NCI-H226 (cell line): ENCODE measurements at regions not wholly inside any gene's neighbourhood (a gene's known extent, or its start where the extent isn't known, plus 50 kb on each side); places are given as distances from the start of the nearest gene placed in this dataset.

ENCODE experiments used
- DNase-seq: peaks from one replicate; pipeline ENCODE4 v3.0.0-alpha.2; 2015

DNA sequence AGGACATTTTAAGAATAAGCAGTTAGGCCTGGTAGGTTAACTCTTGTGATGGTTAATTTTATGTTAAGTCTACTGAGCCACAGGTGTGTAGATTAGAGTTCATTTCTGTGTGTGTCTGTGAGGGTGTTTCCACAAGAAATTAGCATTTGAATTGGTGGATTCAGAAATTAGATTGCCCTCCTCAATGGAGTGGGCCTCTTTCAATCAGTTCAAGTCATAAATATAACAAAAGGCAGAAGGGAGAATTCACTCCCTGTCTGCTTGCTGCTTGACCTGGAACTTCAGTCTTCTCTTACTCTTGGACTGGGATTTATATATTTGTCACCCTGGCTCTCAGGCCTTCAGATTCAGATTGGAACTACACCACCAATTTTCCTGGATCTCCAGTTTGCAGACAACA, 55.3 kb upstream of the POM121L12 start:
- DNase-seq = no peak

DNA sequence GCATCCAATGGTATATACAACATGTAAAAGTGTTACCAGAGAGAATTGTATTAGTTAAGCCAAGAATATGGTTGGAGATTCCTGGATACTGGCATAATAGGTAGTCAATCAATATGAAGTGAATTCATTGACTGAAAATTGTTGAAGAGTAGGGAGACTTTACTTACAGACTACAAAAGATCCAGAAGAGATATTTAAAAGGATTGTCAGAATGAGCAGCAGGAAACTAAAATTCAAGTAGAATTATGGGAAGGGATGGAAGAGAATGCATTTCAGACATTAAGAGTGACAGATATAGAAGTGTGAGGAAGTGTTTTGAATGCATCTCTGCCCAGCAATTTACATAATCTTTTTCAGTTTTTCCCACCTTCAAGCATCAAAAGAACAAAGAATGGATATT, 62.3 kb upstream of the POM121L12 start:
- DNase-seq = no peak

DNA sequence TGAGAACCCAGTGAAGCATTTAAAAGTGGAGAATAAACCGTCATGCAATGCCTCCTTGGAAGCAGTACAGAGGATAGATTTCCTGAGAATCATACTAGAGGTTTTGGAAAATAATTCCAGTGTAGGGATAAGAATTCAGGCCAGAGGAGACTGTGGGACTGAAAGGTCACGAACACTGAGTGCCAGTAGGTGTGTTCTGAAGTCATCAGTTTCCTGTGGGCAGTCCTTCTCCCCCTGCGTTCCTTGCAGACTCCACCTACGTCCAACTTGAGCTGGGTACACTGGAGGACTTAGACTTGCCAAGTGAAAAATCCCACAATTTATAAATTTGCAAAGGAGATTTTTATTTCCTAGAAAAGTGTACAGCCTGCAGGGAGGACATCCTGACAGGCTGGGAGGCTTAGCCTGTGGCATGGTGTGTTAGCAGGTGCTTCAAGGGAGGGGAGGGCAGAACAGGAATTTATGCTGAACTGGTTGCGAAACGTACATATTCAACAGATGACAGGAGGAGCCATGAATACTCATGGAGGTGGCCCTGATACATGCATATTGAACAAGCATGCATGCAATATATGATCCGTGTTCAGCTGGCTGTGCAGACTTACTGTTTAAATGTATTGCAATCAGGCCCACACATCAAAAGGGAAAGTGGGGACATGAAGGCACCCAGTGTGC, 72.9 kb upstream of the POM121L12 start:
- no peak for DNase-seq

DNA sequence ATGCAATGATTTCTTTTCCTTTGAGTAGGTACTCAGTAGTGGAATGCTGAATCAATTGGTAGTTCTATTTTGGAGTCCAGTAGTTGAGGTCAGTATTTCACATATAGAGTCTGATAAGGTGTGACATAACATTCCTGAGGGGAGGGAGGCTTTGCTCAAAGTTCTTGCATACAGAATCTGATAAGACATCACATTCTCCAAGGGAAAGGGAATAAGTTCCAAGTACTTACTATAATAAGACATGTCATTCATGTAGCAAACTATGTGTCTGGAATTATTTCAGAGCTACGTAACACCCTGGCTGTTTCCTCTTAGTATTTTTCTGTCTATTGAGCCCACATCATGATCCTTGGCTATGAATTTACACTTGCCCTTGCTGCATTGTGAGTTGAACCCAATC, 74.3 kb upstream of the POM121L12 start:
- peak; percentile 16 for DNase-seq

DNA sequence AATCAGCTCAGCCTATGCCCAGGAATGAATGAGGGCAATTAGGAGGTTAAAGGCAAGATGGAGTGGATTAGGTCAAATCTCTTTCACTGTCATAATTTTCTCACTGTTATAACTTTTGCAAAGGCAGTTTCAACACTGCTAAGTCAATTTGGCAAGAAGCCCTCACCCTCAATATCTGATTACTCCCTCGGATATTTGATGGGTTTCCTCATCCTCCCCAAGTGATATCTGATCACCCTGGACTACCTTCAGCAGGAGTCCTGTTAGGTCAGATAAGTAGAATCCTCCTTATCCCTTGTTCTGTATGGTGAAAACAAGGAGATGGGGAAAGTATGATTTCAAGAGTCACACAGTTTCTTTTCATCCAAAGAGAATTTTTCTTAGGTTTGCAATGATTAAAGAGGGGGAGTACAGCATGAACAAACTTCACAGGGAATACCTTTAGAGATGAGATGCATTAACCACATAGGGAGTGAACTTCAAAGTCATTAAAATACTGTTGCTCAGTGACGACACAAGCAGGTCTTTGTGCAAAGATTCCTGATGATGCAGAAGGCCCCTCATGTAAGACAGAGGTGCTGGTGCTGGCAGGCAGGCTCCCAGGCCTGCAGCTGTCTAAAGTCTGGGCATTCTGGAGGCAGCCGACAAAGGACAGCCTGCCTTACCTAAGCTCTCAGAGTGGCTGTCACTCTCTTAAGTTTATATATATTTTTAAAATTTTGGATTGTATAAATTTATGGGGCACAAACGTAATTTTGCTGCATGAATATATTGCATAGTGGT, 75.4 kb upstream of the POM121L12 start:
- peak; percentile 25 for DNase-seq

DNA sequence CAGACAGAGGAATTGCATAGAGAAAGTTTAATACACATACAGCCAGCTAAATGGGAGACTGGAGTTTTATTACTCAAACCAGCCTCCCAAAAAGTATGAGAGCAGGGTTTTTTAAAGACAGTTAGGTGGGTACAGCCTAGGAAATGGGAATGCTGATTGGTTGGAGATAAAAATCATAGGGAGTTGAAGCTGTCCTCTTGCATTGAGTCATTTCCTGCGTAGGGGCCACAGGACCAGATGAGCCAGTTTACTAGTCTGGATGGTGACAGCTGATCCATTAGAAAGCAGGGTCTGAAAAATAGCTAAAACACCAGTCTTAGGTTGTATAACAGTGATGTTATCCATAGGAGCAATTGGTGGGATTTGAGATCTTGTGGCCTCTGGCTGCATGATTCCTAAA, 76.1 kb upstream of the POM121L12 start:
- DNase-seq = no peak

DNA sequence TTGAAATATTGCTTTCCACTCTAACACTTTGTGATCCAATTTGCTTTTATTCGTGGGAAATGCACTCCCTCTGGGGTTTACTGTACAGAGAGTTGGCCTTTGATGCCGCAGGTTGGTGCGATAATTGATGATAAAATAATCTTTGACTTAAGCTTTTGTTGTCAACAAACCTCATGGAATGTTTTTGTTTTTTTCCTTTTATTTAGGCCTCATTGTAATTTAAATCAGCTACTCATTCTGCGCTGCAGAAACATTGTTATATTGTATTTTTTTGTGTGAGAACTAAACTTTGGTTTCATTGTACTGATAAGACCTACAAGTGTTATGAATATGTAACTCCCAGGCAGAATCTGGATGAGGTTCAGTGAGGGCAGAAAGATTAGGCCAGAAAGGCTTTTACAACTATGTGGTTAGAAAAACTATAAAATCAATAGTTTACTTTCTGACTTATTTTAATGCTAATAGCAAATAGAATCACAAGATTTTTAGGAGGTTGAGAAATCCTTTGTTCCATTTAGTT, 76.8 kb upstream of the POM121L12 start:
- no peak for DNase-seq

DNA sequence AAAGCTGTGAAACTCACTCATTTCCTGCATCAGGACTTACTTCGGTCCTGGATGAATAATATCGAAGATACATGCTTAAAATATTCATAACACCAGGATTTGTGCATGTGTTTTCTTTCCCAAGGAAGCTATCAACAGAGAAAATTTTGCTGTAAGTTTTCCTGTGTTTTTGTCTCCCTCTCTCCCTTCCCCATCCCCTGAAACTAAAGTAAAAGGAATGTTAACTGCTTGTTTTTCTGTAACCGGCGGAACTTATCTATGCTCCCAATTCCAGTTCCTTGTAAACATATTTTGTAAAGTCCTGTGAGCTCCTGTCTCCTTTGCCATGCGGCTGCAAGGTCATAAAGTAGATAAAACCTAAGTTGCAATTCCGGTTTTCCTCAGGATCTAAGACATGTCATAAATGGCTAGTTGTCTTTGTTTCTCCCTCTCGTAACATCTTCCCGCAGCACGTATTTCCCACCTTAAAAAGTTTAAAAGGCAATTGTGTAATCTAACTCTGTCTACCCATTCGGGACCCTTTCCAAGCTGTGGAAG, 79.0 kb upstream of the POM121L12 start:
- DNase-seq = no peak

DNA sequence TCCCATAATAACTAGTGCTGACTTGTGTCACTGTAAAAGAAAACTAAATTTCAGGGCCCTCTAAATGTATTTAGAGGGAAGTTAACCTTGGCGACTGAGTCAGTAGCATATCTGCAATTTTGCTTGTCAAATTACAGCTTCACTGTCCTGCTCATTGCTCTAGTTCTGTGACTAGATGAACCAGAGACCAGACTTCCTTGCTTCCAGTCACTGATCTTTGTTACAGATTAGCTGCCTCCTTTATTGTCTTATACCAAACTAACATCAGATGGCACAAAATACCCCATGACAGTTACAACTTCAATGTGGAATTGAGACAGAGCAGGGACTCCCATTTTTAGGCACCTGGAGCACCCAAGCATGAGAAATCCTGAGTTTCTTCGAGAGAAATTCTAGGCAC, 79.9 kb upstream of the POM121L12 start:
- DNase-seq = no peak

DNA sequence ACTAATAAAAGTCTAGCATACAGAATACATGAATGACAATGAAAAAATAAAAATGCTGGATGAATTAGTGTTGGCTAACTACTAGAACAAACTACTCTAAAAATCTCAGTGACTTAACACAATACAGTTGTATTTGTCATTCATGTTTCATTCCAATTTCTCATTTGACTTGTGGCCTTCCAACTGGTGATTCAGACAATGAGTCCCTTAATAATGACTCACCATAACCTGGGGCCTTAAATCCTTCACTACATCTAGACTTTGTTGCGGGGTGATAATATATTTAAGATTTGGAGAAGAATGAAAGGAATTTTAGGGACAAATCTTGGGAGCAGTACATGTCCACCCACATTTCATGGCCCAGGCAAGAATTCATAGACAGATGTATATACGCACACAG, 90.5 kb upstream of the POM121L12 start:
- no peak for DNase-seq

DNA sequence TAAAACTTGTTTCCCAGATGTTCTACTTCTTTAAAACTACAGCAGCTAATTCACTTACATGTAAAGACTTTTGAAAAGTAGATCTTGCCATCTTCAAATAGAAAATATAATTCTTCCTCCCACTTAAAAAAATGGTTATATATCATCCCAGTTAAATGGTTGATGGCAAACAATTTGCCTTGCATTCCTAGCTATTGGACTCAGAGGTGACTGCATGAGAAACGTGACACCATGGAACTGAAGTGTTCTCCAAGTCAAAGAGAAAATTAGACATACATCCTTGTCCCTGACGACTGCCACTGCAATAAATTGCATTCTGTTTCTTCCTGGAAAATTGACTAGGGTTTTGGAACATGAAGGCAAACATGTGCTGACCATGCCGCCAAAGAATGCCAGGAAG, 95.0 kb upstream of the POM121L12 start:
- DNase-seq = no peak

DNA sequence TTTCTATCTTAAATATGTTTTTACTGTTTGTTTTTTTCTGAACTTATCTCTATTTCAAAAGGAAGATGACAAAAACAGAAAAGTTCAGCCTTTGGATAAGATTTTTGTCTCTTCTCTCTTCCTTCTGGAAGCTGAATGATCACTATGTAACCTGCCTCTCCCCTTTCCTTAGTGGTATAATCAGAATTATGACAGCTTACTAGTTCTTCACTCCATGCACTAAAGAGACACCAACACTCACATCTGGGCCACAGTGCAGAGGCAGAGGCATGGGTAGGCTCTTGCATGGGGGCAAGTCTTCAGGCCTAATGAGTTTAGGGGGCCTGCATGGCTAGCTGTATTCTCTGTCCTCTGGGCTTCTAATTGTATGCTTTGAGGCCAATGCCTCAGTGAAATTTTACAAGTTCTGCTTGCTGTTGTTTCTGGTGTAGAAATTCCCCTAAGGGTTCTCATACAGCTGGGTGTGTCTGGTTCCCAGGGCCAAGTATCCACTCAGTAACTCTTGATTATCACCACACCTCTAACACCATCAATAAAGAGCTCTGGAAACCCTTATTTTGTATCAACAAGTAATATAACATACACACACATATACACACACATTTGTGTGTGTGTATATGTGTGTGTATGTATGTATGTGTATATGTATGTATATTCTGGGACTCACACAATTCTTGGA, 96.8 kb upstream of the POM121L12 start:
- DNase-seq = no peak

DNA sequence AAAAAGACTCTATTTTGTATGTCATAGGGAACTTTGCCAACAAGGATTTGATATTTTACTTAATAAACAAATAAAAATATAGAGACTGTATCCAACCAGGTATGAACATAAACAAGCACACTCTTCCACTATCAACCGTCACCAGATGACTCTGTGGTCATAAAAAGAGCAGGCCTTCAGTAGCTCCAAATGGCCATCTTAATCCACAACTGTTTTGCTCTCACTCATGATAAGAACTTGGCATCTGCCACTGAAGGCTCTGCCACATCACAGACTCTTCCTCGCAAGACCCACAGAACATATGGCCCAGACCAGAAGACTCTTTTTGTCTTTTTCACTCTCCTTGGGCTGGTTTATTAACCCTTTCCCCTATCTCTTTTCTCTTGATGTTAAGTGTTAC, 98.7 kb upstream of the POM121L12 start:
- DNase-seq = no peak

DNA sequence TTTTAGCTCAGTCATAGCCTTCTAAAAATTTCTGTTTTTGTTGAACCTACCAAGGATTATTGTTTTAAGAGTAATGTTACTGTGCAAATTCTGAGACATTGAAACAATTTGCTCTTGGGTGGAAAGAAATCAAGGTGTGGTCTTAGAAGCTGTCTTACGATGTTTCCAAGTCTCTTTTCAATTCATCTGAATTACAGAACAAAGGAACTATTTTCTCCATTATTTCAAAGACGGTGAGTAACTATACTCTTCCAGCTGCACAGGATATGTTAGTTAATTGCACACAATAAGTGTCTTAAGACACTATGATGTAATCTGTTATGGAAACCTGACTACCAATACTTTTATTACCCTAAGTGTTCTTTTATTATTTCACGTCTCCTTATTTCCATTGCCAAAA, 106.8 kb upstream of the POM121L12 start:
- no peak for DNase-seq

DNA sequence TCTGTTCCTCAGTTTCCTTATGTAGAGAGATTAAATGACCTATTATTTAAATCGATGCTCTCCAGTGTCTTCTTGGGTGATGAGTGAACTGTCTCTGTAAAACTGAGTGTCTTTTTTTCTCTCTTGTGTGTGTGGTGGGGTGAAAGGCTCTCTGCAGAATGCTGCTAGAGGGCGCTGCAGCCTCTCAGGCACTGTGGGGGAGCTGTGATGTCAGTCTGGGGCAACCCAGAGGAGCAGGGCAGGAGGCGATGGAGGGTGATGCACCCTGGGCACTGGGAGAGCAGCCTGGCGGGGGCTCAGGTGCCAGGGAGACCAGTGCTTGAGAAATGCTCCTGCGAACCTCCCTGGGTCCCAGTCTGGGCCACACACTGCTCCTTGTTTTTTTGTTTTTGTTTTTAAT, 110.1 kb upstream of the POM121L12 start:
- DNase-seq = no peak

DNA sequence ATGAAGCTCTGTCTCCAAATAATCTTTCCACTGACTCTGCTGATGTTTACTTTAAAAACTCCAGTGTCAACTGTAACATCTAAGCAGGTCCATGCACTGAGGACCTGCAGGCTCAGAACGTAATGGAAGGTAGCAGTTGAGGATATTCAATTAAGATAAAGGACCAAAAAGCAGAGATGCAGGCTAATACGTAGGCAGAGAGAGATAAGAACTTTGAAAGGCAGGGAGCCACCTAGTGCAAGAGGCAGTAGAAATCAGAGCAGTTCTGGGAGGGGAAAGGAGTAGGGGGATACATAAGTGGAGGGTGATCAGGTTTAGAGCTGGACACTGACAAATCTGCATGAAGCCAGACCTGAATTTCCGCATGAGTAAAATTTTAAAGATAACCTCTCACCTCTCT, 114.5 kb upstream of the POM121L12 start:
- no peak for DNase-seq

DNA sequence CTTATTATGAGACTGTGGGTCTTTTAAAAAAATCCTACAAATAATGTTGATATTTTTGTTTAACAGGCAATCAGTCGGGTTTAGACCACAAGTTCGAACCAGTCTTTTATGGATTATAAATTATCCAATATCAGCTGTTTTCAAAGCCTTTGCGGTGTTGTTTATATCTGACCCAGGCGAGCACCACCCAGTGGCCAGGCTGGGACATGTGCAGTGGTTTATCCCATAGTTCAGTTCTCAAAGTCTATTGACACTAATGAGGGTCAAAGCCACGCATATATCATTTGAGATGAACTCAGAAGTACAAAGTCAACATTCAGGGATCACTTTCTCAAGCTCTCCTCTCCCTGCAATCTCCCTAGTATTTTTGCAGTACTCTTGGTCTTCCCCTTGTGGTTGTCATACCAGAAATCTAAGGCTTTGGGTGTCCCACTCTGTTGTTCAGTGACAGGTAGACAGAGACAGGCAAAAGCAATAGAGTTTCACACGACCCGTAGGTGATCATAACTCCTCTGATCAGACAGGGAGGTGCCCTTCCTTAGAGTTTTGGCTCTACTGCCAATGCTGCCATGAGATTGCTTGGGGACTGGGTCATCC, 117.4 kb upstream of the POM121L12 start:
- DNase-seq = no peak

DNA sequence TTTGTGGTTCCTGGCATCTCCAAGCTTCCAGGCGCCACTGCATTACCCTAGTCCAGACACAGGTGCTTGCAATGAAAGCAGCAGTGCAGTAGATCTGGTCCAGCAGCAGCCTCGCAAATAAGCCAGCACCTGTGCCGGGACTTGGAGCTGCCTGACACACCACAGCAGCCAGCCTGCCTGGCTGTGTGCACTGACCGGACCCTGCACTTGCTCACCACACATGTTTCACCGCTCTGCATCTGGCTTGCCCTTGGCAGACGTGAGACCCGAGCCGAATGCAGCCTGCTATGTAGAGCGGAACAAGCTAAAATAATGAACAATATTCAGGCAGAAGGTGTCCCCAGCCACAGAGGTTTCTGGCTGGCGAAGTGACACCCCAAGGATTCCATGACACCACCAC, 123.6 kb upstream of the POM121L12 start:
- no peak for DNase-seq

DNA sequence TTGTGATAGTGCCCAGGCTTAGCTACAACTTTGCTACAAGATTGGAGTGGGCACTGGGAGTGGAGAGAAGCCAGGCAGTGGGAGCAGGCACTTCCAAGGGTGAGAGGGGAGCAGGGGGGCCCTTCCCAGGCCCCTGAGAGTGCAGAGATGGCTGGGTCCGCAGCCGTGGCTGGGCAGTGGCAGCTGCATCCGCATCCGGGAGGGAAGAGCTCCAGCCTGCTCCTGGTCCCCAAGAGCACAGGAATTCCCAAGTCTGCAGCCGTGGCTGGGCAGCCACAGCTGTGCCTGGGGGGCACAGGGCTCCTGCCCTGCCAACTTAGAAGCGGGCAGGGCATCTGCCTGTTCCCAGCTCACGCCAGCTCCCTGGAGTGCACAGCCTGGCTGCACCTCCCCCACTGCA, 124.1 kb upstream of the POM121L12 start:
- DNase-seq = no peak

DNA sequence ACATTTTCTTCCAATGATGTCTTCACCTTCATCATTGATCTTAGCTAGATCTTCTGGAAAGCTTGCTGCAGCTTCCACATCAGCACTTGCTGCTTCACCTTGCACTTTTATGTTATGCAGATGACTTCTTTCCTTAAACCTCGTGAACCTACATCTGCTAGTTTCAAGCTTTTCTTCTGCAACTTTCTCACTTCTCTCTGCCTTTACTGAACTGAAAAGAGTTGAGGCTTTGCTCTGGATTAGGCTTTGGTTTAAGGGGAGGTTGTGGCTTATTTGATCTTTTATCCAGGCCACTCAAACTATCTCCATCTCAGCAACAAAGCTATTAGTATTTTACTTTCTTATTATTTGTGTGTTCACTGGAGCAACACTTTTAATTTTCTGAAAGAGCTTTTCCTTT, 125.5 kb upstream of the POM121L12 start:
- DNase-seq = no peak

DNA sequence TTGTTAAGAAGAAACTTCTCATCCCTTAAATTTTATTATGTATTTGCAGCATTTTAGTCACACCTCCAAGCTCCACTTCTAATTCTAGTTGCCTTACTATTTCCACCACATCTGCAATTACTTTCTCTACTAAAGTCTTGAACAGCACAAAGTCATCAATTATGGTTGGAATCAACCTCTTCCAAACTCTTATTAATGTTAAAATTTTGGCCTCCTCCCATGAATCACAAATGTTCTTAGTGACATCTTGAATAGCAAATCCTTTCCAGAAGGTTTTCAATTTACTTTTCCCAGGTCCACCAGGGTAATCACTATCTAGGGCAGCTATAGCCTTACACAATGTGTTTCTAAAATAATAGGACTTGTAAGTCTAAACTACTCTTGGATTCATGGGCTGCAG, 126.3 kb upstream of the POM121L12 start:
- no peak for DNase-seq

DNA sequence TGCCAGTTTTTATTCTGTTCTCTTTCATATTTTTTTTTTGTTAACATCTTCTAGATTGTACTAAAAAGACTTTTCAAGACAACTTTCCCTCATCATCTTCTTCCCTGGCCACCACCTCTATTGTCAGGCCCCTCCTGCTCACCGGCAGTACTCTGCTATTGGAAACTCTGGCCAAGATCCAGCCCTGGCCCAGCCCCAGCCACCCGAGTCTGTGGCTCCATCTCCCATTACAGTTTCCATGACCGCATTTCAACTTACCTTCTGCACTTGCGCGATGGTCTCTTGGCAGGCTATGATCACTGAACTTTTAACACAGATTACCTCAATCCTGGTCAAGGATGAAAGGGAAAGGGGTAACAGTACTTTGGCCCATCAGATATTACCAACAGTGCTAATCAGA, 137.7 kb upstream of the POM121L12 start:
- DNase-seq = no peak

DNA sequence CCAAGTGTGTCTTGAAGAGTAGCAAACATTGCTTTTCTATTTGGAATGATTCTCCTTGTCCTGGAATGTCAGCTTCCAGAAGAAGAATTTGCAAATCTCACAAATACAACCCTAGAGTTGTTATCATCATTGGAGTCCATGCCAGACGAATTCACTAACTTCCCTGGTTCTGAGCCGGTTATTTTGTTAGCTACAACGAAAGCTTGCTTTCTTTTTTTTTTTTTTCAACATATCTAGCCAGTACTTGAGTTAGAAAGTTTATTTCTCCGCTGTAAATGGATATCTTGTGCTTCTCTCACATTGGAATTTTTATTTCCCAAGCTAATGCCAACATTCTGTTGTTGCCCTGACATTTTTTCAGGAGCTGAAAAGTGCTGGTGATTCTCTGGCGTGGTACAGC, 138.1 kb upstream of the POM121L12 start:
- DNase-seq = no peak
